Liver (tissue), 3 donors: ENCODE measurements at regions not wholly inside any gene's neighbourhood (a gene's known extent, or its start where the extent isn't known, plus 50 kb on each side); places are given as distances from the start of the nearest gene placed in this dataset.

Experiments
- EGR1 ChIP-seq, 2 donors: IDR thresholded peaks; 2 replicates each; pipeline ENCODE4 v1.6.1; 2016 to 2018; ENCODE audit warnings: antibody characterized with exemption in 2 of 2, low read depth in 2 of 2
- FOXA2 ChIP-seq: IDR thresholded peaks from 2 replicates; pipeline ENCODE4 v1.6.1; 2016; ENCODE audit warnings: antibody characterized with exemption
- JUND ChIP-seq, 2 donors: IDR thresholded peaks; 2 replicates each; pipeline ENCODE4 v1.6.1; 2016; ENCODE audit warnings: antibody characterized with exemption in 2 of 2
- NR2F2 ChIP-seq: IDR thresholded peaks from 2 replicates; pipeline ENCODE4 v1.6.1; 2016; ENCODE audit warnings: antibody characterized with exemption
- RXRA ChIP-seq, 2 donors: IDR thresholded peaks; 2 replicates each; pipeline ENCODE4 v1.6.1; 2017 to 2018; ENCODE audit warnings: antibody characterized with exemption in 2 of 2, mild to moderate bottlenecking in 1 of 2
- SP1 ChIP-seq: IDR thresholded peaks from 2 replicates; pipeline ENCODE4 v1.6.1; 2018; ENCODE audit warnings: antibody characterized with exemption, mild to moderate bottlenecking
- TF ChIP-seq, protein P1 (sequence below): IDR thresholded peaks from 2 replicates; pipeline ENCODE4 v1.6.1; 2016; ENCODE audit warnings: antibody characterized with exemption, mild to moderate bottlenecking
- TF ChIP-seq, protein P2 (sequence below): fragments of 150-350 bp; IDR thresholded peaks from 2 replicates; pipeline ENCODE4 v1.5.1; 2017; ENCODE audit warnings: improper control_type of control experiment, low read depth, low read length; ENCODE audit not compliant: missing input control
- TF ChIP-seq, protein P3 (sequence below): IDR thresholded peaks from 2 replicates; pipeline ENCODE4 v1.6.1; 2016; ENCODE audit warnings: antibody characterized with exemption
- donor health status: healthy.
- donor health status: healthy.

DNA sequence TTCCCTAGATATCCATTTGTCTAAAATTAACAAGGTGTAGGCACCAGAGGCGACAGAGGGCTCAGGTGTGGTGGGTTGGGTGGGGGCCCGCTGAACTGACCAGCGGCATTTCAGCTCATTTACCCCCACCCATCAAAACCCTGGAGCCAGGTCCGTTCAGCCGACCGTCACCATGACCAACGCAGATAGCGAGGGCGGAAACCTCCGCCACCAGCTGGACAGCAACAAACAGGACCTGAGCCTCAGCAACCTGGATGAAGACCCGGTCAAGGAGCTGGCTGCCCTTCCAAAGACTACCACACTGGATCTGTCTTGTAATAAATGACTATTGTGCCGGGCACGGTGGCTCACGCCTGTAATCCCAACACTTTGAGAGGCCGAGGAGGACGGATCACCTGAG lies 120.8 kb upstream of the LGSN start:
- TF ChIP-seq, protein P1, sequence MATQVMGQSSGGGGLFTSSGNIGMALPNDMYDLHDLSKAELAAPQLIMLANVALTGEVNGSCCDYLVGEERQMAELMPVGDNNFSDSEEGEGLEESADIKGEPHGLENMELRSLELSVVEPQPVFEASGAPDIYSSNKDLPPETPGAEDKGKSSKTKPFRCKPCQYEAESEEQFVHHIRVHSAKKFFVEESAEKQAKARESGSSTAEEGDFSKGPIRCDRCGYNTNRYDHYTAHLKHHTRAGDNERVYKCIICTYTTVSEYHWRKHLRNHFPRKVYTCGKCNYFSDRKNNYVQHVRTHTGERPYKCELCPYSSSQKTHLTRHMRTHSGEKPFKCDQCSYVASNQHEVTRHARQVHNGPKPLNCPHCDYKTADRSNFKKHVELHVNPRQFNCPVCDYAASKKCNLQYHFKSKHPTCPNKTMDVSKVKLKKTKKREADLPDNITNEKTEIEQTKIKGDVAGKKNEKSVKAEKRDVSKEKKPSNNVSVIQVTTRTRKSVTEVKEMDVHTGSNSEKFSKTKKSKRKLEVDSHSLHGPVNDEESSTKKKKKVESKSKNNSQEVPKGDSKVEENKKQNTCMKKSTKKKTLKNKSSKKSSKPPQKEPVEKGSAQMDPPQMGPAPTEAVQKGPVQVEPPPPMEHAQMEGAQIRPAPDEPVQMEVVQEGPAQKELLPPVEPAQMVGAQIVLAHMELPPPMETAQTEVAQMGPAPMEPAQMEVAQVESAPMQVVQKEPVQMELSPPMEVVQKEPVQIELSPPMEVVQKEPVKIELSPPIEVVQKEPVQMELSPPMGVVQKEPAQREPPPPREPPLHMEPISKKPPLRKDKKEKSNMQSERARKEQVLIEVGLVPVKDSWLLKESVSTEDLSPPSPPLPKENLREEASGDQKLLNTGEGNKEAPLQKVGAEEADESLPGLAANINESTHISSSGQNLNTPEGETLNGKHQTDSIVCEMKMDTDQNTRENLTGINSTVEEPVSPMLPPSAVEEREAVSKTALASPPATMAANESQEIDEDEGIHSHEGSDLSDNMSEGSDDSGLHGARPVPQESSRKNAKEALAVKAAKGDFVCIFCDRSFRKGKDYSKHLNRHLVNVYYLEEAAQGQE, result no peak
- no peak for TF ChIP-seq SP1
- TF ChIP-seq, protein P2, sequence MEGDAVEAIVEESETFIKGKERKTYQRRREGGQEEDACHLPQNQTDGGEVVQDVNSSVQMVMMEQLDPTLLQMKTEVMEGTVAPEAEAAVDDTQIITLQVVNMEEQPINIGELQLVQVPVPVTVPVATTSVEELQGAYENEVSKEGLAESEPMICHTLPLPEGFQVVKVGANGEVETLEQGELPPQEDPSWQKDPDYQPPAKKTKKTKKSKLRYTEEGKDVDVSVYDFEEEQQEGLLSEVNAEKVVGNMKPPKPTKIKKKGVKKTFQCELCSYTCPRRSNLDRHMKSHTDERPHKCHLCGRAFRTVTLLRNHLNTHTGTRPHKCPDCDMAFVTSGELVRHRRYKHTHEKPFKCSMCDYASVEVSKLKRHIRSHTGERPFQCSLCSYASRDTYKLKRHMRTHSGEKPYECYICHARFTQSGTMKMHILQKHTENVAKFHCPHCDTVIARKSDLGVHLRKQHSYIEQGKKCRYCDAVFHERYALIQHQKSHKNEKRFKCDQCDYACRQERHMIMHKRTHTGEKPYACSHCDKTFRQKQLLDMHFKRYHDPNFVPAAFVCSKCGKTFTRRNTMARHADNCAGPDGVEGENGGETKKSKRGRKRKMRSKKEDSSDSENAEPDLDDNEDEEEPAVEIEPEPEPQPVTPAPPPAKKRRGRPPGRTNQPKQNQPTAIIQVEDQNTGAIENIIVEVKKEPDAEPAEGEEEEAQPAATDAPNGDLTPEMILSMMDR, result no peak
- no peak for TF ChIP-seq RXRA (IDR thresholded peaks at IDR 0.05)
- no peak for TF ChIP-seq EGR1 (IDR thresholded peaks at IDR 0.05; ENCODE audit: low read depth in 2 of 2)
- TF ChIP-seq, protein P3, sequence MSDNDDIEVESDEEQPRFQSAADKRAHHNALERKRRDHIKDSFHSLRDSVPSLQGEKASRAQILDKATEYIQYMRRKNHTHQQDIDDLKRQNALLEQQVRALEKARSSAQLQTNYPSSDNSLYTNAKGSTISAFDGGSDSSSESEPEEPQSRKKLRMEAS, result no peak
- no peak for TF ChIP-seq JUND (IDR thresholded peaks at IDR 0.05)
- no peak for TF ChIP-seq FOXA2
- TF ChIP-seq NR2F2, result no peak
